GM12873 (cell line): ENCODE measurements at regions not wholly inside any gene's neighbourhood (a gene's known extent, or its start where the extent isn't known, plus 50 kb on each side); places are given as distances from the start of the nearest gene placed in this dataset.

Experiments used
- CTCF ChIP-seq: IDR thresholded peaks from 2 replicates; pipeline ENCODE4 v1.5.1; 2012; ENCODE audit warnings: low read depth, mild to moderate bottlenecking, moderate library complexity, low read length, control low read depth; ENCODE audit not compliant: insufficient read depth; ENCODE audit errors: missing control alignments

- TF ChIP-seq CTCF: no peak
Measured at GRCh38 chr10:31754803-31755624, 173.6 kb downstream of the ARHGAP12 start.

DNA sequence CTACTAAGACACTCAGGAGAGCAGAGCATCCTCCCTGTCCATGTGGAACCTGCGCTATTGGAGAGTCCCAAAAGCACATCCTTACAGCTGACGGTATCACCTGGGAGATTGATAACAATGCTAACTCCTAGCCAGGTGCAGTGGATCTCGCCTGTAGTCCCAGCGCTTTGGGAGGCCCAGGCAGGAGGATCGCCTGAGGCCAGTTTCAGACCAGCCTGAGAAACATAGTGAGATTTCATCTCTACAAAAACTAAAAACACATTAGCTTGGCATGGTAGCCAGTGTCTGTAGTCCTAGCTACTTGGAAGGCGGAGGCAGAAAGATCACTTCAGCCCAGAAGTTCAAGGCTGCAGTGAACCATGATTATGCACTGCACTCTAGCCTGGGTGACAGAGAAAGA is 174.9 kb downstream of the ARHGAP12 start:
- TF ChIP-seq CTCF: no peak

DNA sequence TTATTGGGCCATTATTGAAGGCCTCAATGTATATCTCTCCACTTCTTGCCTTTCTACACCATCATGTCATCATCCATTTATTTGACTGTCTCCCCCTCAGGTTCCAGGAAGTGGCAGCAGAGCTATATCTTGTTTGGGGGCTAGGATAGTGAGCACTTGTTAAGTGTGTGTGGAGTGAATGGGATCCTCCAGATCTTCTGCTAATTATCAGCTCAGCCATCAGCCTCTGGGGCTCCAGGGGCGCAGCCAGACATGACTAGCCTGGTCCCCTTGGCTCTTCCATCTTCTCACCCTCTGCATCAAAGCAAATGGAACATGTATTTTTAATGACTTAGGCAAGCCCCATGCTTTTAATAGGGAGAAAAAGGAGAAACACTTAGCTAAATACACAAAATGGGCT is 176.5 kb downstream of the ARHGAP12 start:
- no peak for TF ChIP-seq CTCF

DNA sequence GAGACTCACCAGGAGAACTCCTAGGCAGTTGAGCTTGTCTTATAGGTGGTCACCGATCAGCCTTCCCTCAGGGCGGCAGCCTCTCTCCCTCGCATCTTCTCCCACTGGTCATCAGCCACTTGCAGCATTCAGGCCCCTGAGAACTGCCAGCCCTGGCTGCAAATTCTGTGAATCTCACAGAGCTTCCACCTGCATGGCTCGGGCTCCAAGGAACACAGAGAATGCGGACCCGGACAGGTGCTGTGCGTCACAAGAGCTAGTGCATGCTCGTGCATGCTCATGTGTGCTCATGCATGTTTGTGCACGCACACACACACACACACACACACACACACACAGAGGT is 176.9 kb downstream of the ARHGAP12 start:
- no peak for TF ChIP-seq CTCF

DNA sequence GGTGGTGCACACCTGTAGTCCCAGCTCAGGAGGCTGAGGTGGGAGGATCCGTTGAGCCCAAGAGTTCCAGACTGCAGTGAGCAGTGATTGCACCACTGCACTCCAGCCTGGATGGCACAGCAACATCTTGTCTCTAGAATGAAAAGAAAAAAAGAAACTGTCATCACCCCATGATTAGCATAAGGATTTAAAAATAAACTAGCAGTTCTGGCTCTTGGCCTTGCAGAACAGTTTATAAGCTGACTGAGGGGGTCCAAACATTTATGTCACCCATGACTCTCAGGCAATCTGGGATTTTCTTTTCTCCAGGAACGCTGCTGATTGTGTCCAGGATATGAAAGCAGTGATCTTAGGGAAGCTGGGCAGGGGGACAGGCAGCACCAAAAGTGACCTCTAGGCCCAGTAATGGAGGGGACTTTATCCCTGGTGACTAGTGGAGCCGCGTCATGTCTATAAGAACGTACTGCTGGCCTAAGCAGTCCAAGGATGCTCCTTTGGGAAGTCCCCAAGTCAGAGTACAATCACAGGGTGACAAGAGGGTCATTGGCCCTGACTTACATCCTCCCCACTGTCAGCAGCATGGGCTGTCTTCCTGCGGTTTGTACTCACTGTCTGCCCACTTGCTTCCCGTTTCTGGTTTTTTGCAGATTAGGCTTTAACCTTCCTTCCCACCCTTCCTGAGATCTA is 177.4 kb downstream of the ARHGAP12 start:
- no peak for TF ChIP-seq CTCF

DNA sequence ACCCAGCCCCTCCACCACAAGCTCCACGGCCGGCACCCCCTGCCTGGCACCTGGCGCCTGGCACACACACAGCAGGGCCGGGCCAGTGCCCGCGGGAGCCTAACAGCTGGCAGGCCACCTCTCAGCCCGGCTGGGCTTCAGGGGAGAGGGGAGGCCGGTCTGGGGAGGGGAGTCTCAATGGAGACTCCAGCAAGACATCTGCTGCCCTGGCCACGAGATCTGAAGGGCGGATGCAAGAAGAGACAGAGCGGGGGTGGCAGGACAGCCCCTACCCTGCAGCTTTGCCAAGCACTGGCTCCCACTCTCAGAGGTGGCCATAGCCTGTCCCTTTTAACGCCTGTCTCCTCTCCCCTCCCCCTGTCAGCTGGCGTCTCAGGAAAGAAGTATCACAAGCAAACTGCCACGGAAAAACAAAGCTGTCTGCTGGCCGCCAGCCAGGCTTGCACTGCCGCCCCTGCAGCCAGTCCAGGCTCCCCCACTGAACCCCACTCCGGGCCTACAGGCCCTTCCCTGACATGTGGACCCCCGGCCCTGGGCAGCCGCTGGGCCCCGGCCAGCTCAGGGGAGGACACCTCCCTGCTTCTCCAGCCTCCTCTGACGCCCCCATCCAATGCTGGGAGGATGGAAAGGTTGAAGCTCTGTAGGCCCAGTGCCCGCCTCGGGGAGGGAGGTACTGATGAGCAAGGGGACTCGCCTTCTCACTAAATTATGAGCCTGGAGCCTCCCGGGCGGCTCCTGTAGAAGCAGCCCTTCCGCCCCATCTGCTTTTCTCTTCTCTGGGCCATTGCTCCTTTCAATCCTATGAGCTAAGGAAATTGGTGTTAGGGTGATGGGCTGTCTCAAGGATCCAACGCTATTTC is 178.4 kb downstream of the ARHGAP12 start:
- TF ChIP-seq CTCF: no peak

DNA sequence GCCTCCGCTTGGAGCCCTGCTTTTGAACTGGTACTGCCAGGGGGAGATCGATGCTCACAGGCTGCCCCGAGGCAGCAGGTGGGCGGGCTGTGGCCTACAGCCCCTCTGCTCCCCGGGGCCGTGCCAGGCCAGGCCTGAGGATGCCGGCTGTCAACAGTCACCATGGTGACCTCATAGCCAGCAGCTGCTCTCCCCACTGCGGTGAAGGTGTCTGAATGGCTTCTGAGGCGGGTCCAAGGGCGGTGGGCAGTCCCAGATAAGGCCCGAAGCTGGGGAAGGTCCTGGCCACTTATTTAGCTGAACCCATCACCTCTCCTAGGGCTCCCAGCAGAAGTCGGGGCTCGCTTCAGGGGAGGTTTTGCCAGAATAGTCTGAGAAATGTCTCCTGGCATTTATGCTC is 179.3 kb downstream of the ARHGAP12 start:
- no peak for TF ChIP-seq CTCF
